HG02852 (cell line): ENCODE measurements at regions not wholly inside any gene's neighbourhood (a gene's known extent, or its start where the extent isn't known, plus 50 kb on each side); places are given as distances from the start of the nearest gene placed in this dataset.

Experiments used
- ATAC-seq: cut with Tn5 transposase; IDR thresholded peaks from one replicate; pipeline ENCODE4 v1.9.1; 2021; ENCODE audit warnings: mild to moderate bottlenecking, moderate library complexity; ENCODE audit not compliant: unreplicated experiment

DNA sequence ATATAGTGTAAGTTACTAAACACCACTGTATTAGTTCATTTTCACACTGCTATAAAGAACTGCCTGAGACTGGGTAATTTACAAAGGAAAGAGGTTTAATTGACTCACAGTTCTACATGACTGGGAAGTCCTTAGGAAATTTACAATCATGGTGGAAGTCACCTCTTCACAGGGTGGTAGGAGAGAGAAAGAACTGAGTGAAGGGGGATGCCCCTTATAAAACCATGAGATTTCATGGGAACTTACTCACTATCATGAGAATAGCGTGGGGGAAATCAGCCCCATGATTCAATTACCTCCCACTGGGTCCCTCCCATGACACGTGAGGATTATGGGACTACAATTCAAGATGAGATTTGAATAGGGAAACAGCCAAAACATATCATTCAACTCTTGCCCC, 618.0 kb downstream of the NYAP2 start:
- ATAC-seq: no peak

- no peak for ATAC-seq
Measured at GRCh38 chr2:226017107-226017506, 617.6 kb downstream of the NYAP2 start.

GRCh38 chr2:226011716-226012450, 612.4 kb downstream of the NYAP2 start:
- ATAC-seq: no peak

- ATAC-seq: no peak
Measured at GRCh38 chr2:226002438-226002837, 602.9 kb downstream of the NYAP2 start.

GRCh38 chr2:226001716-226002115, 602.2 kb downstream of the NYAP2 start:
- no peak for ATAC-seq

GRCh38 chr2:225999692-226000091, 600.2 kb downstream of the NYAP2 start:
- ATAC-seq: no peak

DNA sequence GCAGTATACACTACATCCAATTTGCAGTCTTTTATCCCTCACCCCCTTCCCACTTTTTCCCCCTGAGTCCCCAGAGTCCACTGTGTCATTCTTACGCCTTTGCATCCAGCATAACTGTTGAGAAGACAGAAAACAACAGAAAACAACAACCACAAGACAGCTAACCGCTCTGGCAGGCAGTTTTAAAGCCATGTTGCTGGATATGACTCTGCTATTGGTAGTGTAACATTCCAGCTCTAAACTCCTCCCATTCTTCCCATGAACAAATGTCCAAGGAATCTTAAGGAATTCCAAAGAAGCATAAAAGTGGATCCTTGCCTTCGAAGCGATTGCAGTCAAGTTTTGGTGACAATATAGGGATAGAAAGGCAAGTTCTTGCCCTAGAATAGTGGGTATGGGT, 599.1 kb downstream of the NYAP2 start:
- ATAC-seq: no peak

DNA sequence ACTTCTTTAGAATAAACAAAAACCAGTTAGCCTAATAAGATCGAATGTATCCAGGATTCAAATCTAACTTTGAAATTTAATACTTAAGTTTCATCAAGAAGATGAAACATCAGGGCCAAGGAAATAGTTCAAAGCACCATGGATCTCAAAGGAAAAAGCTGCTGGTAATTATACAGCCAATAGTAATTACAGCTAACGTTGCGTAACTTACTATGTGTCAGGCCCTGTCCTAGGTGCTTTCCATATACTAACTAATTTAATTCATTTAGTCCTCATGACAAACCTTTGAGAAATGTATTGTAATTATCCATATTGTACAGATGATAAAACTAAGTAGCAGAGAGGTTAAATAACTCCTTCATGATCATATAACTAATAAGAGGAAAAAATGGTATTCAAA, 598.6 kb downstream of the NYAP2 start:
- no peak for ATAC-seq

DNA sequence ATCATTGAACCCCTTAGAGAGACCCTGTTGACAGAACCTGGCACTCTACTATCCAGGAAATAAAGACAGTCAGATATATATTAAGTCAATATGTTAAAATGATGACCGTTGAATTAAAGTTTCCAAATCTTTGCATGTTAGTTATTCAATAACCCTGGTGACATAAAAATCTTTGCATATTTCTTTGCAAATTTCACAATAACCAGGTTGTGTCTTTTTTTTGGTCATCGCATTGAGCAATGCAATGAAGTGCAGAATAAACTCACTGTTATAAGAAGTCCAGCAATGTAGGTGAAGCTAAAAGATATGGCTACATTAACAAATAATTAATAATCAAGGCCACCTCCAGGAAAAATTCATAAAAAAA, 596.9 kb downstream of the NYAP2 start:
- no peak for ATAC-seq

DNA sequence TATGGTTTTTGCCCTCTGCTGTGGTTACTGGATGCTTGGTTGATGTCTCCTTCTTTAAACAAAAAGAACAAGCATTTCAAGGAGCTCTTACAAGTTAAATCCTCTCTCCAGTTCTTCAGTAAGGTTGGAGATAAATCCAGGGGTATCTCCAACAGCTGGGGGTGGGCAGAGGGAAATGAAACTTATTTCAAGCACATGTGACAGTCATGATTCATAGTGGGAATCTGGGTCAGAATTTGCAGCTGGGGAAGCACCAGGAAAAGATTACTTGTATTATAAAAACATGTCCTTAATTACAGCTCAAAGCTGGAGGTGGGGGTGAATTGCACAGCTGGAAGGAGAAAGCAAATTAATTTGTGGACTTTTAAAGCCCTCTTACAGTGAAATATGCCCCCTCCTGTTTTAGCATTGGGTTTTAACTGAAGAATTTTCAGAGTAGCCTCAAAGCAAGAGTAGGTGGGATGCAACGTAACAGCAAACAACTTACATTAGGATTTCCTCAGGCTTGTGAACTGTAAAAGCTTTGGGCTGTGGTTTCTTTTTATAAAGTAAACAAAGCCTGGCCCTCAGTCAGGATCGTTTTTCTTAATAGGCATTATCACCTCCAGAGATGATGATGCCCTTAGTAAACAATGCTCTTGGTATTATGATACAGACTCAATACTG, 596.4 kb downstream of the NYAP2 start:
- ATAC-seq: no peak

DNA sequence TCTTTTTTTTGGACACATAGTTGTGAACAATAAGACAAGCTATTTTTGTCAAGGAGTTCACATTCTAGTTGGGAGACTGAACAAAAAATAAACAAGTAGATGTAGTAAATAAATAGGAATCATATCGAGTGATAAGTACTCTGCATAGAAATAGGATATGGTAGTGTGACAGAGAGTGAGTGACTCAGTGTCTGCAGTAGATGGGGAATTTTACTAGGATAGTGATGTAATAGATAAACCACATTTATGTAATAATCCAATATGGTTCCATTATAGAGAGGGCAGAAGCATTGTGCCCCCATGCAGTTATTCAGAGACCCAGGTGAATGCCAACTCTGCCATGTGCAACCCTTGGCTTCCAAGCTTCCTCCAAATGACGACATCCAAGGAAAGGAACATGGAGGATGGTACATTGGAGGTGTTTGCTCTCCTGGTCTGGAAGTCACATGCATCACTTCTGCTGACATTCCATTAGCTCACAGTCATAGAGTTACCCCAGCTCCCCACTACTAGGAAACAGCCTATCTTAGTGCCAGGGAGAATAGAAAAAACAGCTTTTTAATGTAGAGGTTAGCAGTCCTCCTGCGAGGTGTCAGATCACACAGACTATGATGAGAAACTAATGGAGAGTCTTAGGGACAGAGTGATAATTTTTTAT, 595.4 kb downstream of the NYAP2 start:
- ATAC-seq: no peak

- no peak for ATAC-seq
Measured at GRCh38 chr2:225993430-225993829, 593.9 kb downstream of the NYAP2 start.

DNA sequence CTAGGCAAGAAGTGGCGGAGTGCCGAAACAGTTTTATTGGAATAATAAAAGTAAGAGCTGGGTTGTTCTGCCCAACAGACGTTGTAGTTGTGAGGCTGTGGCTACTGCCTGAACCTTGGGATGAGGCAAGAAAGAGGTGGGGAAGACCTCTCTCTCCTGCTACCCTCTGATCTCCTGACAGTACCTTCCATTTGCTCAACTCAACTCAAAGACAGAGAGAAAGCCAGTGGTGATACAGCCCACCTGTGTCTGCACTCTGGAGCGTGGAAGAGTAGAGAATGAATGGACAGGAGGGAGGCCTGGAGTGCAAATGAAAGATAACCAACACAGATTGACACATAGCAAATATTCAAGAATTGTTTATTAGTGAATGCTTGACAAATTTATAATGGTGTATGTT, 590.3 kb downstream of the NYAP2 start:
- no peak for ATAC-seq

- ATAC-seq: no peak
Measured at GRCh38 chr2:225980372-225980771, 580.9 kb downstream of the NYAP2 start.

GRCh38 chr2:225971433-225971832, 571.9 kb downstream of the NYAP2 start:
- no peak for ATAC-seq

DNA sequence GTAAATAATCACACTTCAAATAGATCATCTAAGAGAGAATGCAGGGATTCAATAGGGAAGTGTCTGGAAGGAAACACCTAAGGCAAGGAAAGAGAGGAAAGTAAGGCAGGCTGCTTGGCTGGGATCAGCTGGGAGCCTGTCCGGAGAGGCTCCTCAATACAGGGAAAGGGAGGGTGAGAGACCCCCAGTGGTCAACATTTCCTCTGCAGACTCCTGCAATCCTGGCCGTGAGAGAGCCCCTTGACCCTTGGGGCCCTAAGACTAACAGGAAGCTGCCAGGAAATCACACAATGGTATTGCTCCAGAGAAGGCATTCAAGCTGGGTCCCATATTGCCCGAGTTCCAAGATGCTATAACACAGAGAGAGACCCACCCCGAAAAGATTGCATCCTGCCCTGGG, 549.4 kb downstream of the NYAP2 start:
- no peak for ATAC-seq

- ATAC-seq: no peak
Measured at GRCh38 chr2:225938991-225939390, 539.5 kb downstream of the NYAP2 start.

DNA sequence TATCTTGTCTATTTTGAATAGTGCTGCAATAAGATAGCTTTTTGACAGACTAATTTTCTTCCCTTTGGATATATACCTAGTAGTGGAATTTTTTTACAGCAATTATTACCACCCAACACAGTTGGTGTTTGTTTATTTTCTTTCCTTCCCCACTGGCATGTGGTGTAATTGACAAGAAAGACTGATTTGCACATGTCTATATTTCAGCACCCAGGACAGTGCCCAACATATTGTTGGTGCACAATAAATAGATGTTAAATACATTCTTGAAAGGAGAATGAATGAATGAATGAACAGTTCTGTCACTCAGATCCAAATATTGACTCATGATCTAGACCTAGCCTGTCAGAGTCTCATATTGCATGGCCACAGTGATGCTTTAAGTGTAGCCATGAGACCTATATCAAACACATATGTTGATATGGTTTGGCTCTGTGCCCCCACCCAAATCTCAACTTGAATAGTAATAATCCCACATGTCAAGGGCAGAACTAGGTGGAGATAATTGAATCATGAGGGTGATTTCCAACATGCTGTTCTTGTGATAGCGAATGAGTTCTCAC, 538.2 kb downstream of the NYAP2 start:
- no peak for ATAC-seq

- no peak for ATAC-seq
Measured at GRCh38 chr2:225932811-225933413, 533.4 kb downstream of the NYAP2 start.

GRCh38 chr2:225930687-225931086, 531.2 kb downstream of the NYAP2 start:
- no peak for ATAC-seq

DNA sequence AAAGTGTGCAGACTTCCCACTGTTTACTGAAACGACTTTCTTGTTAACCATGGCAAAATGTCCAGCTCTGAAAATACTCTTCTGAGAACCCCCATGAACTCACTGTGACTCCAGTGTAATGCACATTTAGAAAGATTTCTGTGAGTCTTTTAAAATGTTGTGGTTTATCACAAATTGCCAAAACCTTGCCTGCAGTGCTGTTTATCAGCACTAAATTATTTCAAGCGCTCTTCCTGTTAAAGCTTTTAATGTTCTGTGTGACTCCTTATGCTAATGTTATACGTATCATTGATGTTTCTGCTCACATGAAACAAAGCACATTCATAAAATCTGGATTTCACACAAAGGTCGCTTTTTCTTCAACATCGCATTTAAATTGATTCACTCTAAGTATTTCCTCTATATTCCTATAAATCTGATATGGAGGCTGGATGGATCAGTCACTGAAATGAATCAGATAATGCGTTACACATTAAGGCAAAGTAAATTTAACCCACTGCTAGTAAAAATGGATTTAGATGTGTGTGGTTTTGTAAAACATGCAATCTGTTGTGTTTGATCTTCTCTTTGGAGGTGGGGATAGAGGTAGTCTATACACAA, 521.2 kb downstream of the NYAP2 start:
- no peak for ATAC-seq
